Hepatocyte (in vitro differentiated cells): ENCODE measurements at regions not wholly inside any gene's neighbourhood (a gene's known extent, or its start where the extent isn't known, plus 50 kb on each side); places are given as distances from the start of the nearest gene placed in this dataset.

Experiments used
- DNase-seq: peaks from one replicate; pipeline ENCODE4 v3.0.0-alpha.2; 2016; ENCODE audit warnings: low spot score
- H2AFZ ChIP-seq: fragments of 200-600 bp; sonication (generic); 2 replicates; pipeline ENCODE4 v1.6.0; 2016; ENCODE audit warnings: antibody characterized with exemption, mild to moderate bottlenecking
- H3K27ac ChIP-seq: fragments of 200-600 bp; sonication (generic); 2 replicates; pipeline ENCODE4 v1.5.1; 2016; ENCODE audit warnings: mild to moderate bottlenecking
- H3K27me3 ChIP-seq: fragments of 200-600 bp; sonication (generic); 2 replicates; pipeline ENCODE4 v1.6.1; 2016
- H3K36me3 ChIP-seq: fragments of 200-600 bp; sonication (generic); replicated peaks from 2 replicates; pipeline ENCODE4 v1.5.1; 2016; ENCODE audit warnings: low read depth; ENCODE audit not compliant: insufficient read depth
- H3K4me1 ChIP-seq: fragments of 200-600 bp; sonication (generic); 2 replicates; pipeline ENCODE4 v1.5.1; 2016; ENCODE audit warnings: mild to moderate bottlenecking, moderate library complexity; ENCODE audit not compliant: insufficient read depth
- H3K4me2 ChIP-seq: fragments of 200-600 bp; sonication (generic); 2 replicates; pipeline ENCODE4 v1.6.0; 2016
- H3K4me3 ChIP-seq: fragments of 200-600 bp; sonication (generic); 2 replicates; pipeline ENCODE4 v1.5.1; 2016; ENCODE audit warnings: mild to moderate bottlenecking
- H3K79me2 ChIP-seq: fragments of 200-600 bp; sonication (generic); 2 replicates; pipeline ENCODE4 v1.6.0; 2017; ENCODE audit warnings: mild to moderate bottlenecking
- H3K9me2 ChIP-seq: fragments of 200-600 bp; sonication (generic); replicated peaks from 2 replicates; pipeline ENCODE4 v1.6.0; 2017; ENCODE audit warnings: mild to moderate bottlenecking; ENCODE audit not compliant: insufficient read depth
- H3K9me3 ChIP-seq: fragments of 200-600 bp; sonication (generic); 2 replicates; pipeline ENCODE4 v1.5.1; 2016; ENCODE audit warnings: low read depth, mild to moderate bottlenecking
- H4K20me1 ChIP-seq: fragments of 200-600 bp; sonication (generic); 2 replicates; pipeline ENCODE4 v1.6.0; 2016; ENCODE audit warnings: mild to moderate bottlenecking; ENCODE audit not compliant: insufficient read depth, poor library complexity, severe bottlenecking
- EZH2 ChIP-seq: fragments of 200-600 bp; sonication (generic); IDR thresholded peaks from 2 replicates; pipeline ENCODE4 v1.6.1; 2016; ENCODE audit warnings: antibody characterized with exemption, mild to moderate bottlenecking, borderline replicate concordance
- EZH2phosphoT487 ChIP-seq: fragments of 200-600 bp; sonication (generic); IDR thresholded peaks from one replicate; pipeline ENCODE4 v1.6.1; 2018; ENCODE audit warnings: antibody characterized with exemption, mild to moderate bottlenecking, low read depth, moderate library complexity; ENCODE audit not compliant: unreplicated experiment, severe bottlenecking
- WGBS: methylation state at CpG from one replicate; pipeline ENCODE4 v1.1.6; 2016; ENCODE audit warnings: low lambda C conversion rate; ENCODE audit errors: missing lambda C conversion rate; 5-methylcytosine and 5-hydroxymethylcytosine counted together
- TF ChIP-seq, protein P1 (sequence below): fragments of 200-600 bp; sonication (generic); IDR thresholded peaks from 2 replicates; pipeline ENCODE4 v1.5.1; 2016; ENCODE audit warnings: antibody characterized with exemption, mild to moderate bottlenecking; ENCODE audit not compliant: poor library complexity

DNA sequence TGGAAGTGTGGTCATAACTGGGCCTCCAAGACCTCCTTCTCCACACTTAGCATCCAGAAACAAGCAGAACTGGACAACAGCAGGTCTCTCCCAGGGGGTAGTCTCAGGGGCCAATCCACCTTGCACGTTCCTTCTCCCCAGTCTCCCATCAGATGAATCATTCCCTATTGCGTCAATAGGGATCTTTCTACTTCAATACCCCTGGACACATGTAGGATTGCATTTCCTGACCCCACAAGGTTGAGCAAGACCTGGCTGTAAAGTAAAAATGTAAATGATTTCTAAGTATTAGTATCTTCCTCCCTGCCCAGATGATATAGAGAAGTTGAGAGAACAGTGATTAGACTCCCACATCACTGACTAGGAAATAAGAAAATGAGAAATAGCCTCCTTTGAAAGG, 224.5 kb upstream of the CSF3R start:
- 77% methylated on average over 2 of the region's 2 CpGs for WGBS

DNA sequence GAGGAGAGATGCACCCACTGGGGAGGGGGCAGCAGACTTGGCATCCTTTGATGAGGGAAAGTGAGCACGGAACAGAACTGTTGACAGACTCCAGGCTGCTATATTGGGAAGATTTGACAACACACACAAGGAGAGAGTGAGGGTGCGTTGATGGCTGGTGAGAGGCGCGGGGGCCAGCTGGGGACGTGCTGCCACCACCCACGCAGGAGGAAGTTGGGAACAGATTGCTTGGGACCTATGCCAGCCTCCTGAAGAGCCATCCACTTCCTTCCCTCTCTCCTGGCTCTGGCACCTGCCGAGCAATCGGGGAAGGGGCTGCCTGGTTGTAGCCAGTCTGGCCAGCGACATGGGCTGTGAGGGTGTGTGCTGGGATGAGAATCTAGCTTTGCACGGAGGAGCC, 223.7 kb upstream of the CSF3R start:
- WGBS, result 79% methylated on average over 10 of the region's 10 CpGs
- no peak for TF ChIP-seq EZH2phosphoT487
- TF ChIP-seq, protein P1, sequence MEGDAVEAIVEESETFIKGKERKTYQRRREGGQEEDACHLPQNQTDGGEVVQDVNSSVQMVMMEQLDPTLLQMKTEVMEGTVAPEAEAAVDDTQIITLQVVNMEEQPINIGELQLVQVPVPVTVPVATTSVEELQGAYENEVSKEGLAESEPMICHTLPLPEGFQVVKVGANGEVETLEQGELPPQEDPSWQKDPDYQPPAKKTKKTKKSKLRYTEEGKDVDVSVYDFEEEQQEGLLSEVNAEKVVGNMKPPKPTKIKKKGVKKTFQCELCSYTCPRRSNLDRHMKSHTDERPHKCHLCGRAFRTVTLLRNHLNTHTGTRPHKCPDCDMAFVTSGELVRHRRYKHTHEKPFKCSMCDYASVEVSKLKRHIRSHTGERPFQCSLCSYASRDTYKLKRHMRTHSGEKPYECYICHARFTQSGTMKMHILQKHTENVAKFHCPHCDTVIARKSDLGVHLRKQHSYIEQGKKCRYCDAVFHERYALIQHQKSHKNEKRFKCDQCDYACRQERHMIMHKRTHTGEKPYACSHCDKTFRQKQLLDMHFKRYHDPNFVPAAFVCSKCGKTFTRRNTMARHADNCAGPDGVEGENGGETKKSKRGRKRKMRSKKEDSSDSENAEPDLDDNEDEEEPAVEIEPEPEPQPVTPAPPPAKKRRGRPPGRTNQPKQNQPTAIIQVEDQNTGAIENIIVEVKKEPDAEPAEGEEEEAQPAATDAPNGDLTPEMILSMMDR, result no peak
- TF ChIP-seq EZH2, result no peak
- Histone ChIP-seq H3K27ac (no peak overlapping the region), H3K27me3 (peaks cover 46% of the 10 kb centered on the region), H3K36me3 (no peaks in the 10 kb centered on the region), H2AFZ (no peak overlapping the region), H3K4me2 (no peak overlapping the region), H3K4me3 (no peak overlapping the region), H3K79me2 (no peaks in the 10 kb centered on the region), H3K9me2 (no peaks in the 10 kb centered on the region), H3K9me3 (no peaks in the 10 kb centered on the region), H4K20me1 (no peaks in the 10 kb centered on the region), H3K4me1 (no peaks in the 10 kb centered on the region)
- no peak for DNase-seq

More for the DNA sequence above, 224.5 kb upstream of the CSF3R start:
- H2AFZ ChIP-seq, result no peak overlapping the region
- no peak overlapping the region for H3K4me3 ChIP-seq
- H3K36me3 ChIP-seq, result no peaks in the 10 kb centered on the region
- TF ChIP-seq EZH2phosphoT487, result no peak
- TF ChIP-seq, protein P1, result no peak
- TF ChIP-seq EZH2, result no peak
- no peaks in the 10 kb centered on the region for H4K20me1 ChIP-seq
- no peaks in the 10 kb centered on the region for H3K9me2 ChIP-seq
- no peaks in the 10 kb centered on the region for H3K4me1 ChIP-seq
- no peak for DNase-seq
- H3K4me2 ChIP-seq, result no peak overlapping the region
- H3K27ac ChIP-seq, result no peak overlapping the region
- no peaks in the 10 kb centered on the region for H3K9me3 ChIP-seq
- no peaks in the 10 kb centered on the region for H3K79me2 ChIP-seq
- peaks cover 54% of the 10 kb centered on the region for H3K27me3 ChIP-seq

DNA sequence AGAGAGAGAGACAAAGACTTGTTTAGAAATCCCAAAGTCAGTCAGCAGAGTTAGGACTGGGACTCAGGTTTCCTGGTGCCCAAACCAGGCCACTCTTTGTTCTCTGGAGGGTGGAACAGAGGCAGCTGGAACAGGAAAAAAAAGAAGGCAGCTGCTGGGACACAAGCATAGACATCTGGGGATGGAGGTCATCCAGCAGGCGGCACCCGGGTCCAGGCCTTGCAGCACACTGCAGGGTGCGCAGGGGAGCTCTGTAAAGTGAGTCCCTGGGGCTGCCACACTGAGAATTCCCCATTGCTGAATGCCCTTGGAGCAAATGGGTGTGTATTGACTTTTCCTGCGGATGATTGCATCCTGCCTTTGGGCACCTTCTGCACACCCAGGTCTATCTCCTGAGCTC, 222.9 kb upstream of the CSF3R start:
- Histone ChIP-seq H3K9me3 (no peaks in the 10 kb centered on the region), H3K4me3 (no peak overlapping the region), H3K4me2 (no peak overlapping the region), H3K79me2 (no peaks in the 10 kb centered on the region), H3K27ac (no peak overlapping the region), H2AFZ (no peak overlapping the region), H4K20me1 (no peaks in the 10 kb centered on the region), H3K36me3 (no peaks in the 10 kb centered on the region), H3K4me1 (no peaks in the 10 kb centered on the region), H3K27me3 (peaks cover 38% of the 10 kb centered on the region), H3K9me2 (no peaks in the 10 kb centered on the region)
- TF ChIP-seq, protein P1, result no peak
- TF ChIP-seq EZH2phosphoT487 (no peak), EZH2 (no peak)
- DNase-seq, result no peak
- 64% methylated on average over 4 of the region's 4 CpGs for WGBS
